NCI-H510A (cell line): ENCODE measurements at regions not wholly inside any gene's neighbourhood (a gene's known extent, or its start where the extent isn't known, plus 50 kb on each side); places are given as distances from the start of the nearest gene placed in this dataset.

Source experiments
- DNase-seq: peaks from one replicate; lab custom pipeline; 2025; lab: John Stamatoyannopoulos, UW

GRCh38 chr3:43894176-43895049 lies 203.7 kb downstream of the ABHD5 start:
- peak; percentile 62 for DNase-seq

DNA sequence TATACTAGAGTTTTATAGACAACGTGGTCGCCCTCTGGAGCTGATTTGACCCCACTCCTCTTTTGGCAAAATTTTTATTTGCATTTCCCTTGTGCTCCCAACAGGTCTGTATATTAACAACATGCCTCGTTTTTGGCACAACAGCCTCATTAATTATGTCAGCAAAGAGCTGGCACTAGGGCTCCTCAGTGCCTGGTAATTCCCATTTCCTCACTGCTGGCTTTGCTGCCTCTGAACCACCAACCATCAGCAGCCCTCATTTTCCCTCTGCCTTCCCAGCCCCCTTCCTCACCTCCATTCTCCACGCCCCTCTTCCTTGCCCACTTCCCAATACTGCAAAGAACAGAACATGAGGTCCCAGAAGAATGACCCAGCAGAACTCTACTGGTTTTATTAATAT lies 204.8 kb downstream of the ABHD5 start:
- no peak for DNase-seq

DNA sequence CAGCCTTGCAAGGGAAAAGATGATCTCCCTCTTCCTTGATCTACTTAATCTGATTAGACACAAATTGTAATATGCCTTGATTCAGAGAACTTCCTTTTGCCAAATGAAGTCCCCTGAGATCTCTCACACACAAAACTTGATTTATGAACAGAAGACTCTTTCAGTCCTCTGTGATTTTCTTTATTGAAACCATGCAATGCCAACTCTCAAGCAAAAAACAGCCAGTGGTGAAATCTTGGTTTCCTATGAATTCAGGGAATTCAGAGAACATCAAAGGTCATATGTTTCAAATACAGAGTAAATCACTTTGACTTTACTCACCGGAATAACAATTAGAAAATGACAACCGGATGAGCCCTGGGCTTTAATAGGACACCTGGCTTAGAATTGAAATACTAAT lies 211.7 kb downstream of the ABHD5 start:
- no peak for DNase-seq

GRCh38 chr3:43905157-43905556 lies 214.4 kb downstream of the ABHD5 start:
- no peak for DNase-seq

- DNase-seq = no peak
These were observed 216.2 kb downstream of the ABHD5 start for GRCh38 chr3:43906849-43907507.

DNA sequence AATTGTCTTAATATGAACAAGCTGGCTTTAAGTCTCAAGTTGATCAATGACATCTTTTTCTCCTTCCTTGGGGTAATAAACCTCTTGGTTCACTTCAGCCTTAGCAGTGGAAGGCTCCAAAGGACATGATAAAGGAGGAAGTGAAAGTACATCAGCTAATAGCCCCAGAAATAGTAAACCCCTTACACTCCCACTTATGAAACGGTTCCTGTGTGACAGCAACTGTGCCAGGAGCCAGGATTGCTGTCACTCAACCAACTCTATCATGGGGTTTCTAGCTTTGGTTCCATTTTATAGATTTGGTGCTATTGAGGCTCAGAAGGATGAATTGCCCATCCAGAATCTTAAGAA lies 216.7 kb downstream of the ABHD5 start:
- no peak for DNase-seq

DNA sequence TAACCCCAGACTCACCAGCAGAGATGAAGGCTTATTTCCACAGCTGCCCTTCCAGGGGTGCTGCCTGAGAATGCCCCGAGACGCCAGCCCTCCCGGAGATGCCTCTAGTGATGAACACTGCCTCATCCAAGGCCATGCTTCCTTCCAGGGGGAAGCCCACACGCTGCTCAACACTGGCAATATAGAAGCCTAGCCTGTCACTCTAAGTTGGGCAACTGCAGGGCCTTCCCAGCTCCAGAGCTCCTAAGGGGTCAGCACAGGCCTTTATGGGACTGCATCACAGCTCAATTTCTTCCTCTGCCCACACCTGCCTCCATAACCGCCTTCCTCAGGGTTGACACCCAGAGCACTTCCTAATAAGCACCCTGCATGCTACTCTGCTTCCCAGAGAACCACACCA lies 217.7 kb downstream of the ABHD5 start:
- no peak for DNase-seq

- no peak for DNase-seq
These were observed 218.4 kb downstream of the ABHD5 start for GRCh38 chr3:43909149-43909548.

DNA sequence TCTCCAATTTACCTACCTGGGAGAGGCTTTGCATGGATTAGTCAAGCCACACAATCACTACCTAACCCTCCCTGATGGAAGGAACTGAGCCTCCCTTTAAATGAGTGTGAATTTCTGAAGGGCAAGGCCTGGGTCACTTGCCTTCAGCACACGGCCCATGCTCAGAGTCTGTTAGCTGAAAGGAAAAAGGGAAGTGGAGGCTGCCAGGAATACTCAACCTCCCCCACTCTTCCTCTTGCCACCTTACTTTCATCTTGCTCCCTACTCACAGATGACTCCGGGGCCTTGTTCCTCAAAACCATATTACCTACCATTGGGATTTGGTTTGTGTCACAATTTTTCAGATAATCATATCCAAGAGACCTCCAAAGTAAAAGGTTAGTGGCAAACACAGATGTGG lies 220.0 kb downstream of the ABHD5 start:
- DNase-seq = no peak

GRCh38 chr3:43913036-43913948 lies 222.6 kb downstream of the ABHD5 start:
- DNase-seq = no peak

- no peak for DNase-seq
These were observed 223.5 kb downstream of the ABHD5 start for GRCh38 chr3:43914269-43914668.

- no peak for DNase-seq
These were observed 224.8 kb downstream of the ABHD5 start for GRCh38 chr3:43915546-43915945.

DNA sequence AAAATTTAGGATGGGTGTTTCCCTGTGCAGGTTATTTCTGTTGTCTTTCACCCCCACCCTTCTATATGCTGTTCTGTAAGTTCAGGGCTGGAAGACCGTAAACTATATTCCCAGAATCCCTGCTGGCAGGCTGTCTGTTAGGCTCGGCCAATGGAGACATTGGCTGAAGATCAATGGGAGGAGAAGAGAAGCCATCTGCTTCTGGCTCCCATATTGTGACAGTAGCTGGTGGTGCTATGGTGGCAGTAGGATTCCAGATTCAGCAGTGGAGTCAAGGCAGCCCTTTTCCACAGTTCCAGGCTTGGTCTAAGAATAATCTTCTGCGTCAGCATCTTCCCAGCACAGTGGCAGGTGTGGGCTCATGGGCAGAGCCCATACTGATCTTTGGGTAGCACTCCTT lies 226.6 kb downstream of the ABHD5 start:
- DNase-seq = no peak

GRCh38 chr3:43919029-43919428 lies 228.3 kb downstream of the ABHD5 start:
- no peak for DNase-seq

- DNase-seq = no peak
These were observed 230.4 kb downstream of the ABHD5 start for GRCh38 chr3:43921056-43921648.

DNA sequence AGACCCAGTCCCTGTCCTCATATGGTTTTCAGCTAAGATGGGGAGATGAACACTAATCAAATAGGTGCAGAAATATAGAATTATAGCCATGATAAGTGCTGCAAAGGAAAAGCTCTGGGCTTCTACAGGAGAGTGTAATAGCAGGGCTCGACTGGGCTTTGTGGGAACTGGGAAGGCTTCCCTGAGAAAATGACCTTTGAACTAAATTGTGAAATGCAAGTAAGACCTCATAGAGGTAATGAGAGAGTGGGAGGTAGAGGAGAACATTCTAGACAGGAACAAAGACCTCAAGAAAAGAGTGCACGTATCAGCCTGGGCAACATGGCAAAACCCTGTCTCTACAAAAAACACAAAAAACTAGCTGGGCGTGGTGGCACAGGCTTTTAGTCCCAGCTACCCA lies 231.6 kb downstream of the ABHD5 start:
- DNase-seq = no peak

GRCh38 chr3:43923104-43923882 lies 232.6 kb downstream of the ABHD5 start:
- peak; percentile 3 for DNase-seq

GRCh38 chr3:43926055-43926454 lies 235.3 kb downstream of the ABHD5 start:
- DNase-seq = no peak

DNA sequence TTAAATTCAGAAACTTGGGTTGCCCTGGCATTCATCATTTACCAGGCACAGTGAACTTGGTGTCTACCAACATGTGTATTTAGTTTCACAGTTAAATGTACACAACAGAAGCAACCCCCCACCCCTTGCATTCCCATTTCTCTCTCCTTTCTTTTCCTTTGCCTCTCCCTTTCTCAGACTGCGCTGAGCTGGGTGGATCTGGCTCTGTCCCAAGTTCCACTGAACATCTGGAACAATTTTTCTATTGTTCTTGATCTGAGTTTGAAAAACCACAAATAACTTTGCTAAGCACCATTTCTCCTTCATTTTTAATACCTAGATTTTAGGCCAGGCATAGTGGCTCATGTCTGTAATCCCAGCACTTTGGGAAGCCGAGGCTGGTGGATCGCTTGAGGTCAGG lies 242.2 kb downstream of the ABHD5 start:
- no peak for DNase-seq

- no peak for DNase-seq
These were observed 257.3 kb downstream of the ABHD5 start for GRCh38 chr3:43948013-43948412.

- no peak for DNase-seq
These were observed 258.9 kb downstream of the ABHD5 start for GRCh38 chr3:43949594-43949993.
